Stimulated activated CD8-positive, alpha-beta memory T cell treated with anti-CD3 and anti-CD28 coated beads, Interleukin-4, amount 100 ng/mL, for 48 hours (primary cell): ENCODE measurements at regions not wholly inside any gene's neighbourhood (a gene's known extent, or its start where the extent isn't known, plus 50 kb on each side); places are given as distances from the start of the nearest gene placed in this dataset.
"Not testable (repeated sequence)": the region's sequence is repeated elsewhere in the genome, so short reads cannot be mapped to it uniquely, and the experiment has no call there.

Source experiments
- DNase-seq: peaks from one replicate; pipeline ENCODE4 v3.0.0-alpha.2; 2020

DNA sequence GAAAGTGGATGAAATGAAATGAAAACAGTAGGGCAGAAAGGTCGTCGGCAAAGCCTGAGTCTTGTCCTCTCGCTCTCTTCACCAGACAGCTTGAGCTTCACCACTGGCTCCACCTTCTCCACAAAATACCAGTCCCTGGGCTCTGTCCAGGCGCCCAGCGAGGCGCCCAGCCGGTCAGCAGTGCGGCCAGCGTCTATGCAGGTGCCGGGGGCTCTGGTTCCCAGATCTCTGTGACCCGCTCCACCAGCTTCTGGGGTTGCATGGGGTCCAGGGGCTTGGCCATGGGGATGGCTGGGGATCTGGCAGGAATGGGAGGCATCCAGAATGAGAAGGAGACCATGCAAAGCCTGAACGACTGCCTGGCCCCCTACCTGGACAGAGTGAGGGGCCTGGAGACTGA, 600.5 kb upstream of the ZP4 start:
- no peak for DNase-seq

DNA sequence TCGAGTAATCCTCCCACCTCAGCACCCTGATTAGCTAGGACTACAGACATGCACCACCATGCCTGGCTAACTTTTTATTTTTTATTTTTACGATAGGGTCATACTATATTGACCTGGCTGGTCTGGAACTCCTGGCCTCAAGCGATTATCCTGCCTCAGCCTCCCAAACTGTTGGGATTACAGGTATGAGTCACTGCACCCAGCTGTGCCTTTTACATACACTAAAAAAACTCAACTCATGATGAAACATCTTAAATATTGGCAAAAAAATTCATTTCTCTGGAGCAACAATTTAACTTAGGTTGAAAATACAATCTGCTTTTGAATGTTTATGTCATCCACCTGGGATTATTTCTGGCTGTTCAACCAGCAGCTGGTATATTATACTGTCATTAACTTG, 598.3 kb upstream of the ZP4 start:
- DNase-seq, result no peak

DNA sequence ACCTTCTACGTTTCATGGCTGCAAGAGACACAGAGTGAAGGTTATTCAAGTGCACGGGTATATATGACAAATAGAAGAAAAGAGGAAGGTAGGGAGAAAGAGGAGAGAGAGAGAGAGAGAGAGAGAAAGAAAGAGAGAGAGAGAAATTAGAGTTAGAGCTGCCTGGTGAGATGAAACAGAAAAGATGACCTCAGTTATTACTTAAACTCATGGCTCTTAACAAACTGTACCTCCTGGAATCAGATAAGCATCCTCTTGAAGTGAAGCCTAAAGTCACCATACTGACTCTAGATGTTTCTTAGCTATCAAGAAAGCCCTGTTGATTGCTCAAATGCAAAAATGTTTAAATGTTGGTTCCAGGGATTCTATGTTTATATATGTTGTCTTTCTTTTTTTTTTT, 597.7 kb upstream of the ZP4 start:
- DNase-seq, result no peak

DNA sequence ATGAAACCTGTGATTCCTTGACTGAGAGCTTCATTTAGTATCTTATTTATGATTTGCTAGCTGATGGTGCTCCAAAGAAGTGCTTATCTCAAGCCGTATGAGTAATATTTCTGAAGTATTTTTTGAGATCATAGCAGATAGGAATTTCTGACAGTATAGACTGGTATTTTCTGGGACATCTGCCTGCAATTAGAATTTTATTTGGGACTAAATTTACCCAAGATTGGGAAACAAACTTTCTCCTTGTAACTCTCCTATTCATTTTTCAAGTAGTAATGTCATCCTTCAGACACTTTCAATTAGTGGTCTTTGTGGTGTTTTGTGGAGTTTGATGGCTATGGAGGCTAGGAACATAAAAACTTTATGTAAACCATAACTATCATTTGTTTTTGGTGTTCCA, 597.2 kb upstream of the ZP4 start:
- DNase-seq, result no peak

DNA sequence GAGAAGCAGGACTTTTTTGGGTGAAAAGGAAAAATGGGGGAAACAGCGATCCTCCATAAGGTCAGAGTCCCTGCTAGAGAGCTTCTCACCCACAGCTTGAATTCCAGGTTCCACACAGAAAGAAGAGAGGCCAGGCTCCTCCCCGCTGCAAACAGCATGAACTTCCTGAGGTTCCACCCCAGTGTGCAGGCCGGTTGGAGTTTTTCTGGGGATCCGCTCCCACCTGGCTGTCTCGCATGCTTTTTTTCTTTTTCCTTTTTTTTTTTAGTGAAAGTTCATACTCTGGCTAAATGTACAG, 595.1 kb upstream of the ZP4 start:
- DNase-seq, result no peak

DNA sequence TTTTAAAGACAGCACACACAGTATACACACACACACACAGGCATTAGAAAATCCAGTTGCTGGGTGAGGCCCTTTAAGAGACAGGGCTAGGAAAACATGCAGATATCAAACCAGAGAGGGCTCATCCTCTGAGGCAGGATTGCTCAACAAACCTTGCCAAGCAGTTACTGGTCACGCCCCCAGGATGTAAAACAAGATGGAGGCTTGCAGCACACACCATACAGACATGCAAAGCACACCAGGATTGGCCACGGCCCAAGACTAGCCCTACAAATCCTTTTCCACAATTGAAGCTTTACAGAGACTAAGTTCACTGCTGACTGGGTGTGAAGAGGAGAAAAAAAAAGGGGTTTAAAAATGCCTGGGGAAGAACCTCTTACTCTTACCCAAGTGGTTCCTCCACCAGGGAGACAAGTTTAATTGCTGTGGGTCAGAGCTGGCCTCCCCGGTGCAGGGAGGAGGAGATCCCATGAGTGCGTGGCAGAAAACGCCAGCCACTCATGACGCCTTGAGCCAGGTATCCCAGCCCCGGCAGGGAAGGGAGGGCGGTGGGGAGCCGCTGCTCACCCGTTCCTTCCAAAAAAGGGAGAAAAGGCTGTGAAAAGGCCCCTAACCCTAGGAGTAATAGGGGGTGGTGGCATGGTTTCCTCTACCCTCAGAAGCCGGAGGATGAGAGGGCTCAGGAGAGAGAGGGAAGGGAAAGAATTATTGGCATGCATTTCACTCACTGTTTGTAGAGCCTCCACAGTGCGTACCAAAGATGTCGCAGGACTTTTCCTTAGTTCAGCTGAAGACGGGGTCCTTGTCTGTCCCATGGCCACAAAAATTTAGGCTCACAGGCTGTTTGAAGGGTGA, 594.6 kb upstream of the ZP4 start:
- DNase-seq, result no peak

DNA sequence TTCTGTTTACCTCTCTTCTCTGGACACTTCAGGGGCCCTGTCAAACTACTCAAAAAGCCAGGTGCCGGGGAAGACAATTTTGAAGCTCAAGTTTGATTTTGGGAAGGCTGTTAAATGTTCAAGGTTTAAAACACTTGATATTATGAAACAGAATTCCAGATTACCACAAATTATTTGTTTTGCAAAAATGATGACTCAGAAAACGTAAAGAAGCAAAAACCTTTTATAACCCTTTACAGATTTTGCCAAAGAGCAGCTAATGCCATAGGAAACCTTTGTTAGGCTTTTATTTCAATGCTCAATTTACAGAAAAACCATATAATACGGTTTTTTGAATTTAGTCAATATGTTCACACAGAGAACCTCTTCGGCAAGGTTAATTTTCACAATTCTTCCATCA, 593.4 kb upstream of the ZP4 start:
- no peak for DNase-seq

DNA sequence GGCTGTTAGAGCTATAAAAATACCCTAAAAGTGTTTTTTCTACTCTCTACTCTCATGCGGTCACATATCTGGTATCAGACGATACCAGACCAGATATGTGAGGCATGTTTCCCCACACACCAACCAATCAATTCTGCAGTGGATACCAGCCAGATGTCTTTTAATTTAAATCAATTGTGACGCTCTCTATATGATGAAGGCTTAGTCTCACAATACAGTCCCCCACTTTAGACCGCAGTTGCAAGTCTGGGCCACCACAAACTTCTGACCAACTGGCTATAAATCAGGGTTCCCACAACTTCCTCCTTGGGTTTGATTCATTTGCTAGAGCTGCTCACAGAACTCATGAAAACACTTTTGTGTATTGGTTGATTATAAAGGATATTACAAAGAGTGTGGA, 586.1 kb upstream of the ZP4 start:
- DNase-seq, result no peak

DNA sequence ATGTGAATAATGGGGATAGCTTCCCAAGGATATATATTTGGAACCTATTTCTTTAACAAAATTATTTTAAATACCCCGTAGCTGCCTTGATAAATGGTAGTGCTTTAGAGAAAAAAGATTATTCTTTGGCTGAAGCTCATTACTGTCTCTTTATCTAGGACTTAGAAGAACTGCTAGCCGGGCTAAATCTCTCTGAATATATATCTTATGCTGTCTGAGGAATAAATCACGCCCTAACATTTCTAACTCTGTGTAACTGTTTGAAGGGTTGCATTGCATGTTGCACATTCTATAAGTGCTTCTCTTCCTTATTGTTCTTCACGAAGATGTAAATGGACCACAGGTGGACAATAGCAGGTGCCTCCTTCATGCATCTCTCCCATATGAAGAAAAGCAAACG, 585.0 kb upstream of the ZP4 start:
- no peak for DNase-seq

DNA sequence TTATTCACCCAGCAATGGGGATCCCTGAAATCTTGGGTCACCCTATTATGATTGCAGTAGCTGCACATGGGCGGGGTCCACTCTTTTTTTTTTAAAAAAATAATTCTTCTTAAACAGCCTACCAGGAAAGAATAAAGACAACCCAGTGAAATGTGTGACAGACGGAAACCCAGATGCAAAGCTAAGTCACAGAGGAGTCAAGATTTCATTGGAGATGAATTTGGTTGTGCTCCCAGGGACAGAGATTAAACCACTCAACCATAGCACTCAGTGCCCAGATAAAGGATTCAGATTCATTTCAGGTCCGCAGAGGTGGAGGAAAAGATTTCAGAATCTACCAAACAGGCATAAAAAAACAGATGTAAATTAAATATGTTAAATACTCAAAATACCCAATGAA, 583.5 kb upstream of the ZP4 start:
- DNase-seq, result no peak

DNA sequence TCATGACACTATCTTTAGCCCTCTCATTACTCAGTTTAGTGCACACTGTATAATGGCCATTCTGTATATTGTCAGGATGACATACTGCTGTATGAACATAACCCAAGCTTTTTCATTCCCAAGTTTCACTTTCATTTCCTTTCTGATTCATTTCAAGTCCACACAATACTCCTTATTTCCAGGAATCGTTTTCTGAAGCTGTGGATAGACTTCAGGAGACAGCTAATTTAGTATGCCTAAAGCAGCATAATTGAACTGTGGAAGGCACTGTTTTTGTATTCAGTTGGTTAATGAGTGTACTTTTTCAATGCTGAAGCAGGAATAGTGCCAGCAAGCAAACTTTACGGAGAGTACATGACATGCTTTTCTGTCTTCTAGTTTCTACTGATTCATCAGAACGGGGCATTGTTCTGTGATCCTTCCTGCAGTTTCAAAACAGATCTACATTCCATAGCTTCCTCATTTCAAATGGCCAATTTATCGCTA, 578.5 kb upstream of the ZP4 start:
- DNase-seq, result no peak

DNA sequence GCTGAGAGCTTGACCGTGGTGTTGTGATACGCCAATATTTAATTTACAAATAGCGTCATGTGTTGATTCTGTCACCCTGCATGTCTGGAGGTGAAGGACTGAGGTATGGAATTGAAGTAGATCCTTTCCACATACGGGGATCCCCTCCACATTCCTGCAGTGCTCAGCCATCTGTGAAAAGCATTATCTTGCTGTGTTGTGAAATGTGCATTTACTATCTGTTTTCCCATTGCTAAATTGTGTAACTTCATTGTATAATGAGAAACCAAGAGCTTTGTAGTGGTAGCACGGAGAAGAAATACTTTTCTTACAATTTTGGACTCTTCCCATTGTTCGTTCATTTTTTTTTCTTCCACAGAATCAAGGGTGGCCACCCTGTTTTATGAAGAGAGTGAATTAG, 577.3 kb upstream of the ZP4 start:
- no peak for DNase-seq

DNA sequence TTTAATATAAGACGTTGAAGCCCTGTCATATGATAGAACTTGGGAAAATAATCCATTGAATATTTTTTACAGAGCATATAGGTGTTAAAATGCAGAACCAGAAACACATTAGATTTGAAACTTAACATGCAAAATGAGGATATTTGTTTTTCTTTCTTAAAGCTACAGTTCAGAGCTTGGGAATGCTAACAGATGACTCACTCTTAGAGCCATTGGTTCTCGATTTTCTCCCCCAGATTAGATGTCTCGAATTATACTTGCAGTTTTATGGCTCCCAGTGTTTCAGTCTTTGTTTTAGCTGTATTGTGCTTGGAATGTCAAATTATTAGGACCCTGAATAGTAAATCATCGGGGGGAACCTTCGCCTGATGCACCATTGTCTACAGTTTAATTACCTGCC, 575.7 kb upstream of the ZP4 start:
- DNase-seq, result no peak

DNA sequence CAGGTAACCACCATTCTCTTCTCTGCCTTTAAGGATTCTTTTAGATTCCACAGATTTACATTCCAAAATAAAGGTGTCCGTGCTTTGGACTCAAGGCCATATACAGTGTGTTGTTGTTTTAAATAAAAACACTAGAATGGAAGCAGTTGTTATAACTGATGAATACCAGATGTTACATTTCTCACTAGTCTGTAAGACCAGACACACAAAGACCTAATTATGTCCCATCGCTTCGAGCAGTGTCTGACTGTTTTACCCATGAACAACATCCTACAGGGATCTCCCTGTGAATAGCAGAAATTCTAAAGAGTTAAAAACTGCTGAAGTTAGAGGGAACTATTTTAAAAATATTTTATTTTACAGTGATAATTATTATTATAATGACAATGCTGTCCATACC, 574.7 kb upstream of the ZP4 start:
- no peak for DNase-seq

DNA sequence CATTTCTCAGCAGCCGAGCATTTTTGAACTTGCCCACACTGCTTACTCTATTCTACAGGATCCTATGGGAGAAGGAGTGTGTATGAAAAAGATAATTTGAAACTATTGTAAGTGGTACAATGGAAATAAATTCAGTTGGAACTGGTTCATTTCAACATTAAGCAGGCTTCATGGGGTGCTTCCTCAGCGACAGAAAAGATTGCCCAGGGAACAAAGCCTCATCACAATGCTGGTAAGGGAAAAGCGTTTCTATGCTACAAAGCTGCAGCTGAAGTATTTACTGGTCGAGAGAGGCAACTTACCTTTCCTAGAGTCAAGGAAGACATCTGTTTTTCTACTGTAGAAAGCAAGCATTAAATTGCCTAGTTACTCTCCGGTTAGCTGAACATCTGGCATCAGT, 568.2 kb upstream of the ZP4 start:
- no peak for DNase-seq

DNA sequence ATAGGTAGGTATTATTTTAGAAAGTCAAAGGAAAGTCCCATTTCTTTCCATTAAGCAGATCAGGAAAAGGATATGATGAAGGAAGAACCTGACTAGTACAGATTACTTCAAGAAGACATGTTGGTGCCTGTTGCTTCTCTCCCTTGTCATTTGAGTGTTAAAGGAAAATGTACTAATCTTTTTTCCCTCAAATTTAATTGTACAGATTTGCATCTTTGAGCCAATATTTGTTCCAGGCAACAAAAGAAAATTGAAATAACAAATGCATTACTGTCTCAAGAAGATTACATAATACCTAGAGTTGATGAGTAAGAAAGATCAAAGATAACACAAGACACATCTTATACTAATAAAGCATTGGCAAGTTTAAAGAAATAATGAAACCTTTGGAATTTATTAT, 566.9 kb upstream of the ZP4 start:
- no peak for DNase-seq

DNA sequence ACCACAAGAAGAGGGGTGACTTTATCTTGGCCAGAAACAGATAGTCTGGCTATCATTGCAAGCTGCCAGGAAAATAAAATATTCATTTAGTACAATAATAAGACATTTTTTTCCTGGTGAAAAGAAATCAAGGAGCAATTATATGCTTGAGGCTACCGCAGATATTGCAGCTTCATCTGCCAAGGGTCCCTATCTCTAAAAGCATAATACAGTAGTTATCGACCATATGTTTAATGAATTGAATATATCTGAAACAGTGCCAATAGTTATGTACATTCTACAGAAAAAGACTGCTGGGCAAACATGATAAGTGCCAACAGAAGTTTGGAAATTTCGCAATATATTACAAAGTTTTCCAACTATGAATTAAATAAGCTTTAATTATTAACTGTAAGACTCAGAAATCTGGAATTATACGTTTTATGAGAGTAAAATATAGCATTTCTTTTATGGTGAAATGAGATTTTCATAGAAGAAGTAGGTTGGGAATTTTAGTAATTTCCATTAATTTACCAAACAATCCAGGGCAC, 561.1 kb upstream of the ZP4 start:
- DNase-seq, result no peak

DNA sequence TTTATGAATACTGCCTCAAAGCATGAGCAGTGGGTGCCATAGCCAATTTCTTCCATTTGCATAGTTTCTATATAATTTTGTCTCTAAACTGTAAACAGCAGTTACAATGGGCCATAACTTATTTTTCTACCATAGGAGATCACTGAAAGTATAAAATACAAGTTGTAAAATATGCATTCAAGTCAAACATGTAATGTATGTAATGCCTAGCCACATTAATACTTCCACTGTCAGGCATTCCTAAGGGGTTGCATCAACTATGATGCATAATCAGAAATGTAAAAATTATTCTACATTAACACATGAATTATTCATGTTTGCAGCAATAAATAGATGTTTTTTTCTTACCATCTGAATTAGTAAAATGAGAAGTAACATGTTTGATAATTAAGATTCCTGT, 560.3 kb upstream of the ZP4 start:
- no peak for DNase-seq

DNA sequence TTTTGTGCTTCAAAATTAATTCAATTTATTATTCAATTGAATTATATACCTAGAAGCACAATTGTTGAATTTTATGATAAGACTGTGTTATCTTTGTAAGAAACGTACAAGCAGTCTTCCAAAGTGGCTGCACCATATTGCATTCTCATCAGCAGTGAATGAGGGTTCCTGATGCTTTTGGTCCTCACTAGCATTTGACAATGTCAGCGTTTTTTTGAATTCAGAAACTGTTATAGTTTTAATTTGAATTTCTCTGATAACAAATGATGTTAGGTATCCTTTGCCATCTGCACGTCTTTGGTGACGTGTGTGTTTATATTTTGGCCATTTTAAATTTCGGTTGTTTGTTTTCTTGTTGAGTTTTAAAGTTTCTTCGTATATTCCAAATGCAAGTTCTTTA, 553.0 kb upstream of the ZP4 start:
- DNase-seq, result no peak

DNA sequence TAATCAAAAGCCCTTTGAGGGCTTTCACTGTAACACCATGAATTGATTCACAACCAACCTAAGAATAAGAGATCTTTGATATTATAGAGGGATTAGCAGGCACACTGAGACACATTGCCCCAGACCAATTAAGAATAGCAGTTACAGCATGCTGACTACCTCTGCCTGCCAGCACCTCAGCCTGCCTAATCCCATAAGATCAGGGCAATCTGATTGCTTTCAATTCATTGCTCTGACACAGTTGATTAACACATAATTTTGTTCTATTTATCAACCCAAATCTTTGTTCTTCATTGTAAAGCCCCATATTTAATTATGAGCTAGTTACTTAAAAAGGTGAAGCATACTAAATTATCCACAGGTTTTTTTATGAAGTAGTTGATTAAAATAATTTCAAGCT, 548.8 kb upstream of the ZP4 start:
- DNase-seq, result no peak

DNA sequence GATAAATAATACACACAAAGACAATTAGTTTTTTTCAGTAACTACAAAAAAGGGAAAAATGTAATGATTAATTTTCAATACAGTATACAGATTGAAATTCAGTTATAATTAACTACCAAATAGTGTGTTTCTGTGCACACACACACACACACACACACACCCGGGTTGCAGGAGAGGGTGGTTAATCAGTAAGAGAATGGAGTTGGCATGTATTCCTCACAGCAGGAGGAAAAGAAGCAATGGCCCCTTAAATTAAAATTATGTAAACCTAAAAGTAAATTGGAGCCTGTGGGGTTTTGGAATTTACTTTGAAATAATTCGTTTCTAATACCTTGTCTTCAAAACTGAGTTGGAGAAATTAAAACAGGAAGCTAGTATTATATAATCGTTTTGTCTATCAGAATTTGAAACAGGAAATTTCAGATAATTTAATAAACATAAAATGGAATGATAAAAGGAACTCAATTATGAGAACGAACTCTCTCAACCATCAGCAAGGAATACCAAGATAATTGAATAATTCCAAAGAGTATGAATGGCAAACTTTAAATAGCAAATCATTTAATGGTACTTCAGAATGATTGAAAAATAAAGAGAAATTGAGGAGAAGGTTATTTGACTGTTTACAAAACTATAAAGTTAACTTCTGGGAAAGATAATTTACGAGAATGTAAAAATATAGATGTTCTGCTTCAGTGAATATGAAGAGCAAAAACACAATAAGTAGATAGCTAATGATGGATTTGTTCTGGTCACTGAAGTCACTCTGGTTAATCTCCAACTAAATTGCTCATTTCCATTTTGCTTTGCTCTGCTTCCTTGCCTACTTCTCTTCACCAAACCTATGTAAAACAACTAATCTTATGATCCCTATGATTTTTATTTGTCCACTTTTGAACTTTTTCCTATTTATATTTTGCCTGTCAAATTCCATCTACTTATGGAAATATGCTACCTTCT, 547.9 kb upstream of the ZP4 start:
- DNase-seq, result no peak

DNA sequence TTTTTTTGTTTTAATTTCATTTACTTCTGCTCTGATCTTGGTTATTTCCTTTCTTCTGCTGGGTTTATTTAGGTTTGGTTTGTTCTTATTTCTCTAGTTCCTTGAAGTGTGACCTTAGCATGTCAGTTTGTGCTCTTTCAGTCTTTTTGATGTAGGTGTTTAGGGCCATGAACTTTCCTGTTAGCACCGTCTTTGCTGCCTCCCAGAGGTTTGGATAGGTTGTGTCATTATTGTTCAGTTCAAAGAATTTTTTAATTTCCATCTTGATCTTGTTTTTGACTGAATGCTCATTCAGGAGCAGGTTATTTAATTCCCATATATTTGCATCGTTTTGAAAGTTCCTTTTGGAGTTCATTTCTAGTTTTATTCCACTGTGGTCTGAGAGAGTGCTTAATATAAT, 539.0 kb upstream of the ZP4 start:
- DNase-seq, result not testable (repeated sequence)

DNA sequence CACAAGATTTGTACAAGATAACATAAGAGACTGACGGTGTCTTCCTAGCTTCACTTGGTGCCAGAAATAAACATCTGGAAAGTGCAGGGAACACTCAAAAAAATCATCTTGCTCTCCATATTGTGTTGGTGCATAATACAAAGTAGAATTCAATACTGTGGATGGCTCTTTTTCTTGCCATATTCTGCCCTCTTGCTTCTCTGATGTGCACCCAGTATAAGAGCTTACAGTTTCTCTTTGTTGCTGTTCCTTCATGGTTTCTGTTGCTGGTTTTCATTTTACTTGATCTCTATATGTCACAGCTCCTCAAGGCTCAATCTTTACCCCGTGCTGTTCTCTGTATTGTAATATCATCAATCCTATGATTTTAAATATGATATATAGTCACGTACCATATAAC, 528.5 kb upstream of the ZP4 start:
- DNase-seq, result no peak

DNA sequence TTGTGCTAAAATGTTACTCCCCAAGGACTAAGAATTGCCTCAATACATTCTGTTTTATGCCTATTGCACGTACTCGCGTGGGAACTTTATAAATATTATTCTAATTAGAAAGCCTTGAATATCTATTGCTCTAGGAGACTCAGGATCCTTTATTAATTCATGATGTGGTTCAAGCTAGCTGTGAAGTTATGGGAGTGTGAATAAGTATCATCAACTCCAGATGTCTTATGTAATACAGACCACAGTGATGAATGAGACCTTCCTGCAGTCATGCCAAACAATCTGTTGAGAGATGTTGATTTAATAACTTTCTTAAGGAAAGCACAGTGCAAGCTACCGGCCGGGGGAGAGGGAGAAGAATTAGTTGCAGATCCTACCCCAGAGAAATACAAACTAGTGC, 519.2 kb upstream of the ZP4 start:
- DNase-seq, result no peak
